Stimulated activated CD4-positive, alpha-beta T cell treated with anti-CD3 and anti-CD28 coated beads, Interleukin-15, amount 100 ng/mL, for 48 hours (primary cell): ENCODE measurements at regions not wholly inside any gene's neighbourhood (a gene's known extent, or its start where the extent isn't known, plus 50 kb on each side); places are given as distances from the start of the nearest gene placed in this dataset.

Source experiments
- DNase-seq, 2 donors: peaks; one replicate each; pipeline ENCODE4 v3.0.0-alpha.2; 2020; ENCODE audit warnings: low read depth in 2 of 2

DNA sequence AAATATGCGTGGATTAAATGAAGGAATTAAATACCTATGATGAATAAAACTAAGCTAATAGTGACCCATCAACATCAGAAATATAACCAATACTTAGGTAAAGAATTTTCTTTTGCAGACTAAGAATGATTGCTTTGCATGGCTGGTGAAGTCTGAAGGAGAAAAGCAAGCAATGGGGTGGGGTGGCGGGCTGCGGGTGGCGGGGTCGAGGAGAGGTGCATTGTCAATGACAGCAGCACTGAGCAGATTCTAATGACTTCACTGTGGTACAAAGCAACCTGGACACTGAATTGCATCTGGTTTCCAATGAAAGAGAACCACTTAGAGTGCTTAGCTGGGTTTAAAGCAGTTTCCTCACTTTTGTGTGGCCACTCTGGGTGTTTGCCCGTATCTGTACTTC, 171.5 kb upstream of the IL12A start:
- no peak for DNase-seq

DNA sequence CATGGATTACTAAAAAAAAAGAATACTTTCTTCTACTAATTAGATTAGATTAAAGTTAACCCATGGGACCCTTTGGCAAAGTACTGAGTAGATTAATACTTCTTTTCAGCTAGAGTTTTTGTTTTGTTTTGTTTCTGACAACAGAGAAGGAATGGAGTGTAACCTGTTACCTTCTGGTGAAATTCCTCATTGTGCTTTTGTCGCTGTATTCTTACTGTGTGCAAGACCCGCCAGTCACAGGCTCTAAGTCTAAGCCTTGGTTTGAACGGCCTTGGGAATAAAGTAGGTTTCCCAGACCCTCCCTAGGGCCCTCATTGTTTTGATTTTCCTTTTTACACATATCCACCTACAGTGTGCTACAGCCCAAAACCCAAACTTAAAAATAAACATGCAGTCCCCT, 171.1 kb upstream of the IL12A start:
- DNase-seq, result no peak

DNA sequence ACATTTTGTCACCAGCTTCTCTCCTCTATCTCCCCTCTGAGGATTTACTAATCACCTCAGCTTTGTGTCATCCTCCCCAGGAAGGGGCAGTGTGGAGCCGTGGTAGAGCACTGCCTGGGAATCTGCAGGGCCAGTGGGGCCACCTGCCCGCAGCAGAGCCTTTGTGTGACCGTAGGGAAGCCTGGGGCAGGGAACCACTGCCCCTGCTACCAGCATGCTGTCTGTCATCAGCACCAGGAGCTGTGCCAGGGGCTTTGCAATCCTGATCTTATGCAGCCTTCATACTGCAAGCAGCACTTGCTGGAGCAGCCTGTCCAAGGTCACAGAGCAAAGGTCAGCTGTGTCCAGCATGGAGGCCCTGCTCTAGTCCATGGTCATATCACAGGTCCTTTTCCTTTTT, 170.2 kb upstream of the IL12A start:
- no peak for DNase-seq

DNA sequence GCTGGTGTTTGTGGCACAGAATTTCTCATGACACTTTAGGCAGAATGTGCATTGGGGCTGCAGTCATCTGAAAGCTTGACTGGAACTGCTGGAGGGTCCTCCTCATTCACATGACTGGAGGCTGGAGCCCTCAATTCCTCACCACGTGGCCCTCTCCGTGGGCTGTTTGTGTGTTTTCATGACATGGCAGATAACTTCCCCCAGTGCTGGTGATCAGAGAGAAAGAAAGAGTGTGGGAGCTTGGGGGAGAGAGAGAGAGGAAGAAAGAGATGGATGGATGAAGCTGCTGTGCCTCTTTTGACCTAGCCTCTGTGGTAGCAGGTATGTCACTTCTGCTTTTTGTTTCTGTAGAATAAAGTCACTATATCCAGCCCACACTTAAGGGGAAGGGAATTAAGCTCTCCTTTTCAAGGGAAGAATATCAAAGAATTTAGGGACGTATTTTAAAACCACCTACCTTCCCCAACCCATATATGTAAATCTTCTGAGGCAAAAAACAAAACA, 169.6 kb upstream of the IL12A start:
- DNase-seq, result no peak

DNA sequence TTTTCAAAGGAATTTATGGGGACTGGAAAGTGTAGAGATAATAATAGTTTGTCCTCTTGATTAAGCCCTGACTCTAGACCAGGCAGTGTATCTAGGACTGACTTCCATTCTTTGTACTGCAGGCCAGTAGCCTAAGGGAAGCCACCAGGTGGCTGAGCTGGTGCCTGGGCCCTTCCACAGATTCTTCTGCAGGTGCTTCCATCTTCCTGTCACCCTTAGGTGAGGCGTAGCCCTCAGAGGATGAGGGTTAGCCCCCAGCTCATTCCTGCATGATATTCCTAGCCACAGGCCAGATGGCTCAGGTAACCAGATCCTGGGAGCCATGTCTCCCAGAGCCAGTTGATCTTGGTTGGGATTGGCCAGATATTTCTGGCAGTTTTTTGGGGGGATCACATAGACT, 169.0 kb upstream of the IL12A start:
- DNase-seq, result no peak

DNA sequence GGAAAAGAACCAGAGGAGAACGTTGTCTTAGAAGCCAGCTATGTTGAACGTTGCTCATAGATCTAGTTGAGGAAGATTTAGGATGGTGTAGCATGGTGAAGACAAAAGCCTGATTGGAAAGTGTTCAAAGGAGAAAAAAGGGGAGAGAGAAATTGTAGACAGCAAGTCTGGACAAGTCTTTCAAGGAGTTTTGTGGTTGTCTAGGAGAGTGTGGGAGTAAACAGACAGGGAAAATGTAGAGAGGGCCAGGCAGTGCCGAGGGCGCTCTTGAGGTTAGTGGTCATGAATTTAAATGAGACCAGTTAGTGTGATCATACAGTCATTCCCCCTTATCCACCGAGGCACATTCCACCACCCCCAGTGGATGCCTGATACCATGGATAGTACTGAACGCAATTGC, 167.5 kb upstream of the IL12A start:
- DNase-seq, result no peak

DNA sequence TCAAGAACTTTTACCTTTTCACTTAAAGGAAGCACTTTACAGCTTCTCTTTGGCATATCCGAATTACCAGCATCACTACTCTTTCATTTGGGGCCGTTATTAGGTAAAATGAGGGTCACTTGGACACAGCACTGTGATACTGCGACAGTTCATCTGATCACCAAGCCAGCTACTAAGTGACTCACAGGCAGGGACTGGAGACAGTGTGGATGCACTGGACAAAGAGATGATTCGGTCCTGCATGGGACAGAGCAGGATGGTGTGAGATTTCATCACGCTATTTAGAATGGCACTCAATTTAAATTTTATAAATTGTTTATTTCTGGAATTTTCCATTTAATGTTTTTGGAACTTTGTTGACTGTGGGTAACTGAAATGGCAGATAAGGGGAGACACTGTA, 166.9 kb upstream of the IL12A start:
- DNase-seq, result no peak

DNA sequence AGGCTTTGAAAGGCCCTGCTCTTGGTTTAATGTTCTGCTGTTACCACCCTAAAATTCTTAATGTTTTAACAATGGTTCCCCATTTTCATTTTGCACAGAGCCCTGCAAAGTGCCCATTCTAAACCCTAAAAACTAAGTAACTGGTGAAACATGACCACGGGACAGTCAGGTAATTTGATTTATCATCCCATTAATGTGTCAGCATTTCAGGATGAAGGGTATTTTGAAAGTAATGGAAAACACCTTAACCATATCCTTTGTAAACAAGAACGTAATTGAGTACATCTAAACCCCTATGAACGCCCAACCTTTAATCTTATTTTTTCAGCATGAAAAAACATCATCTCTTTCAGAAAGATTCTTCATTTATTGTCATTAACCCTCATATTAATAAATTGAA, 164.9 kb upstream of the IL12A start:
- no peak for DNase-seq

DNA sequence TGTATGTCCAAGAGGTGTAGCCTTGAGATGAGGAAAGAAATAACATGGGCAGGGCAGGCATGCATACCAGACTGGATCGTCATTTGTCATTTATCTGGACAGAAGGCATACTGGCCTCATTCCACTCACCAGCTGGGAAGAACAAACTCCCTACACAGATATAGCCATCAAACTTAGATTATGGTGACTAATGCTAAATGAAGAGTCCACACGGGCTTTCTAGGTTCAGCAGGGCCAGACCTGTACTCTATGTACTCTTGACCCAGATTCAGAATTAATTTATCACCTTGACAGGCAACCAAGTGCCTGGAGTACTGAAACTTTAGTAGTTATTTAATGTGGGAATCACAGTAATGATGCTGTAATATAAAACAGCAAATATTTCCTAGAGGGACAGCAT, 164.3 kb upstream of the IL12A start:
- DNase-seq, result no peak

DNA sequence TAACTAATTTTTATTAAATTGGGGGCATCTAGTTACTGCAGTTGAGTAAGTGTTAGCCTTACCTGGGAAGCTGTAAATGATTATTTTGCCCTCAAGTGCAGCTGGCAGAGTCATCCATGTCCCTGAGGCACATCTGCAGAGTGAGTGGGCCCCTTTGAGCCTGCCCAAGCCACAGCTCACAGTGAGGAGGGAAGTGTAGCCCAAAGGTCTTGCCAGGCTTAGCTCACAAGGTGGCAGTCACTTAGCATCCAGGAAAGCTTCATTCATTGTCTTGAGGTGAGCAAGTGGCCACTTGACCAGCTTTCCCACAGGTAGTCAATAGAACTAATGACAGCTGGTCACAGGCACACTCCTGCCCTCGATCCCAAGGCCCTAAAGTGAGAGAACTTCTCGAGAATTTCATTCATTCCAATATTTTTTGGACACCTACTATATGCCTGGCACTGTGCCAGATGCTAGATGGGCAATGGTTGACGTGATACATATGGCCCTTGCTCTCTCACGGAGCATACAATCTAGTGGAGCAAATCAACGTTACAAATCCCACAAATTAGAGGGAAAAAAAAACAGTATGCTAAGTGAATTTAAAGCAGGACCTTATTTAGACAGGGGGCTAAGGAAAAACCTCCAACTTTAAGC, 163.3 kb upstream of the IL12A start:
- DNase-seq, result no peak

DNA sequence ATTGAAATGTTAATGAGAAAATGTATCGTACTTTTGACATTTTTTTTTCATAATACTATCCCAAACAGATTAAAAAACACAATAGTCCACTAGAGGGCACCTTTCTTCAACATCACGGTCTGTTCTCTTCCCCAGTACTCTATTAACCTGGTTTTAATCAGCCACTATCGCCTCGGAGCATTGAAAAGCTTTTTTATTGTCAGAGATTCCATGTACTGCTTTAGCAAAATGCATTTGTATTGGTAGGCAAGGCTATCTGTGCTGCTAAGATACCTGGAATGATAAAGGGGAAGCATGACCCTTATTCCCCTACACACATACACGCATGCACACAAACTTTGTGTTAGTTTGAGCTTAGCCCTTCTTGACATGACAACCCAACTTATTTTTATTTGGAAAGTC, 160.1 kb upstream of the IL12A start:
- DNase-seq, result no peak

DNA sequence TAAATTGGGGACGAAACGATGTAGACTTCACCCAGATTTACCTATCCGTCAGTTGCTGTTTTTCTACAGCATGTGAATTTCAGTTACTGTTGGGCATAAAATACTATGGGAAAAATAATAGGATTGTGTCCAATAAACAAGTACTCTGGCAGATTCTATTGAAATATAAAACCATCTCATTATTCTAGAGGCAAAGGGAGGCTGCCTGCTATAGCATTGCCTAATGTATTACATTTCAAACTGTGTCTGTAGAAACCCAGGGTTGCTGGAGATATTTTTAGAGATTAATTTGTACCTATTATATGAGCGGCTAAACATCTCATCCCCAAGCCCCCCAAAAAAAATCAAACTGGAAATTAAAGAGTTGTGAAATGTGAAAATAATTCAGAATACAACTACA, 159.6 kb upstream of the IL12A start:
- no peak for DNase-seq

DNA sequence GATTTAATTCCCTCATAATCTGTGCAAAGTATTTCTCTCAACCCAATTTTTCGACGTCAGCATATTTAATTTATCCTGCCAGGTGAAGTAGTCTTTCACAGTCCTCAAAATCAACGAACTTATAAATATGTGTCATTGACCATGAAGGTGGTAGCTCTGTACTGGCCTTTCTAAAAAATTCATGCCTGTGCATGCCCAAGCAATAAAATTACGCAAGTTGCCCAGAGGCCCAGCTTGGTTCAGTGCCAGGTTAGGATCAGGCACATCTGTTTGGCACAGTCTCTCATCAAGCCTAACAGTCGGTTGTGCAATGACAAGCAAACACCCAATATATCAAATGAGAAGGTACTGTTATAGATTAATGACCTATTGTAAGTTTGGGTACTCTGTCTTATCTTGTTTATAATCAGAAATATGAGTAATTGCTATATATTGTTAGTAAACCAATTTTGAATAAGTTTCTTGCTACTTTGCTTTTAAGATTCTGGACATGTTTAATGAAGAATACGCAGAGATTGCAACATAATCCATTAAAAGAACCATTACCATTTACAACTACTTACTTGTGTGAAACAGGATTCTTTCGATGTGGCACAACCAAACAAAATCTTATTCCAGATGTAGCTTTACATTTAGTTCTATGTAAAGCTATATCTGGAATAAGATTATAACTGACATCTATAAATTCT, 159.0 kb upstream of the IL12A start:
- DNase-seq, result no peak

DNA sequence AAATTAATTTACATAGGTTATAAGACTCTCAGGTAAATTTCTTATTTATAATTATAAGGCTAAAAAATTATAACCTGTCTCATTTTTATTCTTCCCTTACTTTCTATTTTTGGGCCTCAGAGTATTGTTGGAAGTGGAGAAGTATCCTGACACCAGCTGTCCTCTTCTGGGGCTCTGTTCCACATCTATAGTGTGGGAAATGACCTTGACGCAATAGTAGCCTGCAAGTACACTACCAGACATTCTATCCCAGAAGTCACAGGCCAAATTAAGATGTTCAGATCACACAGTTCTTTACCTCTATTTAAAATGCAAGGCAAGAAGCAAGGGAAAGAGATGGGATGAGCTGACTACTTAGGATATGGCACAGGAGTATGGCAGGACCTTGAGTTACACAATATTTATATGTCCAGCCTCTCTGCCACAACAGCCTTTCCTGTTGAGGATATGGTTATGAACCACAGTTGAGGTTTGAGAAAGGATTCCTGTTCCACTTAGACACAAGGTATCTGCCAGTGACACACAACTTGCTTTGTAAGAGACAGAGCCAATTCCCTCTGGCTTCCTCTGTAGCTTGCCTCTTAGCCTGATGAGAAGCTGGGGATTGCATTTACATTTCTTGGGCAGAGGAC, 158.0 kb upstream of the IL12A start:
- no peak for DNase-seq

DNA sequence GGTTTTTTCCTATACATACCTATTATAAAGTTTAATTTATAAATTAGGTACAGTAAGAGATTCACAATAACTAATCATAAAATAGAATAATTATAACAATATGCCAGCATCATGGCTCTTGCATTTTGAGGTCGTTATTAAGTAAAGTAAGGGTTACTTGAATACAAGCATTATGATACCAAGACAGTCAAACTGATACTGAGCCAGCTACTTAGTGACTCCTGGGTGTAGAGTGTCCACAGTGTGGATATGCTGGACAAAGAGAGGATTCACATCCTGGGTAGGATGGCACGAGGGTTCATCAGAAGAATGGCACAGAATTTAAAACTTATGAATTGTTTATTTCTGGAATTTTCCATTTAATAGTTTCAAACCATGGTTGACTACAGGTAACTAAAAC, 157.2 kb upstream of the IL12A start:
- DNase-seq, result no peak

DNA sequence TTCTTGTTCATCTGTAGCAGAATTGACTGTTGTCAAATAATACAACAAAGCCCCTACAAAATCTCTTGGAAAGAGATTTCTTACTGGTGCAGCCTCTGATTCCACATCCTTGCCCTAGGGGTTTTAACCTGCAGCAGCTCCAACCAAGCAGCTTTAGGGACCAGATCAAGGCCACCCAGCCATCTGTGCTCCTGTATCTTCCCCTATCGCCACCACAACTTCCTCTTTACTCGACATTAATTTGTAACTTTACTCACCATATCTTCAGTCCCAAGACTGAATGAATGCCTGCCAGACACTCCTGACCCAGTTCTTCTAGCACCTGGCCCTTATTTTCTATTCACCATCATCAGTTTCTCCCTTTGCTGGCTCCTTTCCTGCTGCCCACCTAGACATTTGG, 156.6 kb upstream of the IL12A start:
- no peak for DNase-seq

DNA sequence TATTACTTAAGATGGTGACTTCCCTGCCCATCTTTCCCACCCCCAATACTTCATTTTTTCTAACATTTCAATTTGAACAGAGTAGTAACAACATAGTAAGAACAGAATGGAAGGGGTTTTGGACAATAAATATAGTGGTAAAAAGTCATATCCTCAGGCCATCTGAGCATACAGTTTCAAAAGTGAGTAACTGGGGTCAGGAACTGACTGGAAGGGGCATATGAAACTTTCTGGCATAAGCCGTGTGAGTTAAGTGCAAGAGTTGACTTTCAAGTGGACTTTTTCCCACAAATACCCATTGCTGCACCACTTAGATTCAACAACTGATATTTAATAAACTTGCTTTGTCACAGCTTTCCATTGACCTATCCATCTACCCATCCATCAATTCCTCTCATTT, 153.5 kb upstream of the IL12A start:
- no peak for DNase-seq

DNA sequence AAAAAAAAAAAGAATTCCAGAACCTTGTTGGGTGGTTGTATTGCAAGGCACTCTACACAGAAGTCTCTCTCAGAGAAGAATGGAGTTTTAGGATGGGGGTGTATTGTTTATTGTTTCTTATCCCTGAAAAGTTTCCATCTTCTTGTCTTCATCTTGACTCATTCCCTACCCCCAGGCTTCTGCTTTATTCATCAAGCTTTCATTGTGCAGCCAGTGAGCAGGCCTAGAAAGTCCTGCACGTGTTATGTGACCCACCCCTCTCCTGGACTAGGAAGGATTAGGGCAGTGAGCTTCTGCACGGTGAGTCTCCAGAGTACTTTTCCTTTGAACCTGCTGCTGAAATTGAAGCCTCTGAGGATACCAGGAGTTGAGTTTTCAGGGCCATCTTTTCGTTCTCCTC, 150.9 kb upstream of the IL12A start:
- DNase-seq, result no peak

DNA sequence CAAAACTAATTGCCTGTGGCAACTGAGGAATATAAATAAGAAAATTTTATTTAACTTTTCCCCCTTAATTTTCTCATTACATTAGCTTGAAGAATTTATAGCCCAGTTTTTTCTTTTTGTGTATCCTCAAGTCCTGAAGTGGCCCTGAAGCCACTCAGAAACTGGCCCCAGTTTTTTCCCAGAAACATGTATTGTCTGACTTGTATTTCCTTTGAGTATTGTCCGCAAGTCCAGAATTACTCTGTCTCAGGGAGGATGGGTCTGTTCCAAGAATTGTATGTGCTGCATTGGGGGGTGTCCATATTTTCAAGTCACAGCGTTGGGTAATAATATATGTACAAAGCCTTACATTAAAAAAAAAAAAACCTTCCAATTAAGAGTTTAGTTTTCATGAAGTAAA, 149.7 kb upstream of the IL12A start:
- no peak for DNase-seq

DNA sequence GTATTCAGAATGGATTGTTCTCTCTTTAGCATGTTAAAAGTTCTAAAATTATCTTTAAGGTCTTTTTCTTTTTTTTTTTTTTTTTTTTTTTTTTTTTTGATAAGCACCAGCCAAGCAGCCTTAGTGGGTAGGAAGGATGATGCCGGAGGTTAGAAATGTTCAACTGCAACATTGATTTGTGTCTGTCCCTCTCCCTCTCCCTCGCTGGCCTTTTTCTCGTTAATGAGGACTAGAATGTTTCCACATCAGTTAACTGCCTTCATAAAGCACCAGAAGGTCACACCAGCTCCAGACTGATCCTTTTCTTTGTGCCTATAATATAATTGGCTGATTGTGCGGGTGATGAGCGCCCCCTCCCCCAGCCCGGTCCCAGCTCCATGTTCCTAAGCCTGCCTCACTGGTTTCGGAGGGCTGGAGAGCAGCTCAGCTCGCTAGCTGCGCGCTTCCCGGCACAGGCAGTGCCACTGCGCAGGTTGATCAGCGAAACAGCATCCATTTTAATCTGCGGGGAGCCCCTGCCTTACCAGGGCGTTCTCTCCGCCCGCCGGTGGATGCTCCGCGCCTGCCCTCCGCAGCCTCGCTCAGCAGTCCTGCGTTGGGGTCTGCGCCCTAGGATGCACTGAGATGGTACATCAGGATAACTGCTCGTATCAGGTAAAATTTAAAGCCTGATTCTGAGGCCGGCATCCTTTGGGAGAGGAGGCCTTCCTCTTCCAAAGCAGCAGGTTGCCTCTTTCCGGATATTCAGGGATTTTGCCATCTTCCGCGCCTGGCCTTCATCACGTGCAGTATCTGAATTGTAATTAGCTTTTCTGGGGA, 148.9 kb upstream of the IL12A start, which contains the start of gene SCHIP1:
Gene SCHIP1 (plus strand): TSS at position 301 of the 819 bp plus-strand sequence.
- no peak for DNase-seq

DNA sequence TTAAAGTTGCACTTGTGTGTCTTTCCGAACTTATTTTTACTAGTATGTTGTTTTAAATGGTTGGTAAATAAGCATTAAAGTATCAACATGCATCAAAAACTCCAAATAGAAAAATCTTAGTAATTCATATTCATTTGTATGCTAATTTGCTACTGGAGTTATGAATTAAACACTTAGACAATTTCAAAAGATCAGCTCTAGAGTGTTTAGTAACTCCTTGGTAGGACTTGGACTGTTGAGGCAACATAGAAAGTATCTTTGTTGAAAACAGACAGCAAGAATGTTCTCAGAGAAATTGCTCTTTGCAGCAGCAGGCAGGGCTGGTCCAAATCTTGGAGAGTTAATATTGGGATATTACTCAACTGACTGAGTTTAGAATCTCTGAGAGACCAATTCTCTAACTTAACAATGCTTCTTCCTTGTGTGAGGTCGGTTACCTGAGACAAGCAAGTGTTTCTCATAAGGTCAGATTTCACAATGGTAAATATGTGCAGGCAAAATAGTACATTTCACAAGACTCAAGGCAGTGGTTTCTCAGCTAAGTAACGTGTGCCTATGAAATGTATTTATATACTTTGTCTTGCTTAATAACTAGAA, 147.8 kb upstream of the IL12A start:
- no peak for DNase-seq

DNA sequence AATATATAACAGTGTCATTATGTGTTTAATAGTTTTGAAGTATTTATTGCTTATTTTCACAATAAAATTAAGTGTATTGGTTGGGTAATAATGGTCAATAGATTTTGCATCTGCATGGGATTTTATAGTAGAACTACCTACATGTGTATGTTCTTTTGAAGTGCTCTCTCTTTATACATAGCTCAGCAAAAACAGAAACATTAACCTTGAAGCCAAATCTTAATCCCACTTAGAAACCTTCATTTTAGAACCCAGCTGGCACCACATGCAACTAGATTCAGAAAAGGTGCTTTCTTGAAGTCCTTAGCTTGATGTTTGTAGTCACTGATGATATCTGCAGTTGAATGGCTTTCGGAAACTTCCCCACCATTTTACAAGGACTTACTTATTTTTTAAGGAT, 146.9 kb upstream of the IL12A start:
- DNase-seq, result no peak
